EL (cell line): ENCODE measurements at regions not wholly inside any gene's neighbourhood (a gene's known extent, or its start where the extent isn't known, plus 50 kb on each side); places are given as distances from the start of the nearest gene placed in this dataset.
"Not testable (repeated sequence)": the region's sequence is repeated elsewhere in the genome, so short reads cannot be mapped to it uniquely, and the experiment has no call there.

ENCODE experiments used
- DNase-seq: peaks from one replicate; pipeline ENCODE4 v3.0.0-alpha.2; 2016

- DNase-seq = peak; percentile 2
Observed at GRCh38 chr7:119175911-119176627, 951.6 kb downstream of the ANKRD7 start.

- DNase-seq = no peak
Observed at GRCh38 chr7:119177863-119178262, 953.4 kb downstream of the ANKRD7 start.

- no peak for DNase-seq
Observed at GRCh38 chr7:119184124-119184788, 959.8 kb downstream of the ANKRD7 start.

- DNase-seq = no peak
Observed at GRCh38 chr7:119196183-119196582, 971.7 kb downstream of the ANKRD7 start.

- no peak for DNase-seq
Observed at GRCh38 chr7:119197172-119197876, 972.8 kb downstream of the ANKRD7 start.

GRCh38 chr7:119197877-119198527 is 973.5 kb downstream of the ANKRD7 start:
- DNase-seq = peak; percentile 1

GRCh38 chr7:119219663-119220062 is 995.2 kb downstream of the ANKRD7 start:
- no peak for DNase-seq

- DNase-seq = no peak
Observed at GRCh38 chr7:119223930-119224329, 999.4 kb downstream of the ANKRD7 start.

GRCh38 chr7:119228482-119228881 is 1004.0 kb downstream of the ANKRD7 start:
- DNase-seq = no peak

GRCh38 chr7:119232091-119232490 is 1007.6 kb downstream of the ANKRD7 start:
- no peak for DNase-seq

- DNase-seq = no peak
Observed at GRCh38 chr7:119233015-119233414, 1008.5 kb downstream of the ANKRD7 start.

GRCh38 chr7:119252962-119253361 is 1020.0 kb upstream of the KCND2 start:
- DNase-seq = no peak

- no peak for DNase-seq
Observed at GRCh38 chr7:119254742-119255141, 1018.2 kb upstream of the KCND2 start.

GRCh38 chr7:119256001-119256400 is 1017.0 kb upstream of the KCND2 start:
- no peak for DNase-seq

- no peak for DNase-seq
Observed at GRCh38 chr7:119256446-119257131, 1016.4 kb upstream of the KCND2 start.

GRCh38 chr7:119266790-119267189 is 1006.2 kb upstream of the KCND2 start:
- DNase-seq = not testable (repeated sequence)

- peak; percentile 22 for DNase-seq
Observed at GRCh38 chr7:119270045-119270464, 1002.9 kb upstream of the KCND2 start.

GRCh38 chr7:119270644-119271043 is 1002.3 kb upstream of the KCND2 start:
- no peak for DNase-seq

- DNase-seq = no peak
Observed at GRCh38 chr7:119271147-119271779, 1001.7 kb upstream of the KCND2 start.

GRCh38 chr7:119281181-119281846 is 991.7 kb upstream of the KCND2 start:
- no peak for DNase-seq

- no peak for DNase-seq
Observed at GRCh38 chr7:119283353-119283752, 989.6 kb upstream of the KCND2 start.

GRCh38 chr7:119288416-119288815 is 984.6 kb upstream of the KCND2 start:
- no peak for DNase-seq
